CD4-positive, alpha-beta T cell treated with Interleukin-15 for 4 hours (primary cell): ENCODE measurements at regions not wholly inside any gene's neighbourhood (a gene's known extent, or its start where the extent isn't known, plus 50 kb on each side); places are given as distances from the start of the nearest gene placed in this dataset.

Experiments used
- DNase-seq: peaks from one replicate; pipeline ENCODE4 v3.0.0-alpha.2; 2020; ENCODE audit warnings: low spot score

DNA sequence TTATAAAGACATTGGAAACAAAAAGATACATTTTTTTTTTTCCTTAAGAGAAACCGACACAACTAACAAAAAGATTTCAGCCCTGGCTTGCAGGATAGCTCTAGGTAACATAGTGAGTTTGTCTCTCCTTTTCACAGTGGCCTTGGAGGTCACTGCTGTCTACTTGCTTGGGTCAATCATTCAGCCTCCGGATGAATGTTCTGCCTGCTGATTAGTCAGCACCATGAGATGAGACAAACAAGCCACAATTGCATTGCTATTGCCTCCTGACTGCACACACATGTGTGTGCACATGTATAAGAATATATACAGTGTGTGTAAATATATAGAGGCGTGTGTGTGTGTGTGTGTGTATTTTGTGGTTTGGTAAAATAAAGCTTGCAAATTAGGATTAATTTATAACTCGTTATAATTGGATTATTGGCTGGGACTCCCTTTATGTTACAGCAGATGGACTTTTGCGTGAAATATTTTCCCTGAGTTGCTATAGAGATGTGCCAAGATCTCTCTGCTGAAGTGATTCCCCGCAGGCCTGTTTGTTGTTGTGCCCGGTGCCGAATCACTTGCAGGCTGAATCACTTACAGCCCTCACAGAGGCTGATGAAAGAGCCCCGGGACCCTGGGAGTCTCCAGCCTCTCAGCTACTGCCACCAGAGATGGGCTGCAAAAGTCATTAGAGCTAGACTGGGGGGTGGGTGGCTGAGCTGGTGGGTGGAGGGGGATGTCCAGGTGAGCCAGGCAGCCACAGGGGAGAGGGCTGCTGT is 161.2 kb downstream of the FGF18 start:
- no peak for DNase-seq

- no peak for DNase-seq
Measured at GRCh38 chr5:171581781-171582180, 162.3 kb downstream of the FGF18 start.

- no peak for DNase-seq
Measured at GRCh38 chr5:171582849-171583248, 163.4 kb downstream of the FGF18 start.

DNA sequence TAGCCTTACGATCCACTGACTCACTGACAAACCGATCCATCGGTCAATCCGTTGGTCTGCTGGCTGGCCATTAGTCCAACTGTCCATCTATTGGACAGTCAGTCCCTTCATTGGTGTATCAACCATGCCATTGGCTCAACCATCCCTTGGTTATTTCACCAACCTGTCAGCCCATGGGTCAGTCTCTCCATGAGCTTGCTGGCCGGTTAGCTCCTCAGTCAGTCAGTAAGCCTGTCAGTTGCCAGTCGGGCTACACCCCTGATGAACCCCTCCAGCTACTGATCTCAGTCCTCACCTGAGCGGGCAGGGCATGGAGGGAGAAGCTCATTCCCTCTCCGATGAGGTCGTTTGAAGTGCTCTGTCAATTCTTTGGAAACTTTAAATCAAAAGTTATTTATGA is 166.5 kb downstream of the FGF18 start:
- no peak for DNase-seq

DNA sequence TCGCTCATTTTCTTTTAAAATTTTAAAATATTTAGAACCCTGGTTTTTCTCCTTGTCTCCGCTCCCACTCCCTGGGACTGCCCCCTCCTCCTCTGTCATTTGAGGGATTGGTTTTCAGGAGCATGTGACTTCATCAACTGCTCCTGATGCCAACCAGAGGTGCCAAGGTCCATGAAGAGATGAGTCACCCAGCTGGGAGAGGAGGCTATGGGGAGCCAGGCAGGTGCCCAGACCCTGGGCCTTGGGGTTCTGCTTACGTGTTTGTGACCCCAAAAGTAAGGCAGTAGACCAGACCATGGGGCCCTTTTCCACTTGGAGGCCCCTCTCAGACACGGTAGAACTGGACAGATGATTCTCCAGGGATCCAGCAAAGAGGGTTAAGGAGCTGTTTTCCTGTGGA is 167.0 kb downstream of the FGF18 start:
- no peak for DNase-seq

DNA sequence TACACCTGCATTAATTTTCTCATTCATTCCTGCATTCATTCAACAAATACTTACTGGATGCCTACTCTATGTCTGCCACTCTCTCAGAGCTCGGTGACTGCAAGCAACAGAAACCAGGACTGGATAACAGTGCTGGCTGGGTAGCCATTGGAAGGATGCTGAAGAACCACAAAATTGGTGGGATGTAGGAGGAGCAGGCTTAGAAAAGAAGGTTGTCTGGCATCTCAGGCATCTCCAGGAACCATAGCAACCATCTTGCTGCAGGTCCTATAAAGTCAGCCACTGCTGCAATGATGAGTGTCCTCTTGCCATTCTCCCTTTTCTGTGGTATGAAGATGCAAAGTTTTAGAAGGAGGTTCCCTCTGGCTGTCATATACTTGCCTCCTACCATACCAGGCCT is 168.6 kb downstream of the FGF18 start:
- DNase-seq, result no peak

- no peak for DNase-seq
Measured at GRCh38 chr5:171588790-171589189, 169.3 kb downstream of the FGF18 start.

- no peak for DNase-seq
Measured at GRCh38 chr5:171589461-171589860, 170.0 kb downstream of the FGF18 start.

GRCh38 chr5:171592076-171592475 is 172.6 kb downstream of the FGF18 start:
- DNase-seq, result no peak

GRCh38 chr5:171592736-171593135 is 173.3 kb downstream of the FGF18 start:
- DNase-seq, result no peak

DNA sequence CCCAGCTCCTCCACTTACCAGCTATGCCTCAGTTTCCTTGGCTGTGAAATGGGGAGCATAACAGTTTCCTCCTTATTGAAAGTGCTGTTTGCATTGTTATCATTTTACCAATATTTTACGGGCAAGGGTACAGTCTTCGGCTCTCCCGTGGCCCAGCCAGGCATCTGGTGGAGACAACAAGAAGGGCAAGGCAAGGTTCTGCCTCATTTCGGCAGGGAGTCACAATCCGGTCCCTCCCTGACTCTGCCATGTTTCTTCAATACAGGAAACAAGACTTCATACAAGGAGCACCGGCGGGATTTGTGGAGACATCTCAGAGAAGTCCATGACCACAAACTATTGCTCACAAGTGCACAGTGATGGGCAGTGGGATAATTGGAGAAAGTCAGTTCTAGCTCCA is 174.0 kb downstream of the FGF18 start:
- DNase-seq, result no peak

- DNase-seq, result no peak
Measured at GRCh38 chr5:171593976-171594375, 174.5 kb downstream of the FGF18 start.

DNA sequence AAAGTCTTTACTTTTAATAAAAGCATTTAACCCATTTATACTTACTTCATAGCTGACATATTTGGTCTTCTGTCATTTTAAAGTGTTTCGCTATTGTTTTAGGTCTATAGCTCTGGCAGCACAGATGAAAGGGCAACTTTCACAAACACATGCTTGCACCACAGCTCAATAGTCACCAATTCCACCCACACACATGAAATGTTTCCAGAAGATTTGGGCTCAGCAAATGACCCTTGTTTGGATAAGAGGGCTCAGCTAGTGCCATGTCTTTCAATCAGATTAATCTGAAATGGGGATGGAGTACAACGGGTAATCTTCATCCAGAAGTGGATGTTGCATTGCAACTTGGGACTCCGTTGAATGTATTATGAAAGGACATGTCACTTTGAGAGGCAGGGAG is 176.0 kb downstream of the FGF18 start:
- DNase-seq, result no peak

DNA sequence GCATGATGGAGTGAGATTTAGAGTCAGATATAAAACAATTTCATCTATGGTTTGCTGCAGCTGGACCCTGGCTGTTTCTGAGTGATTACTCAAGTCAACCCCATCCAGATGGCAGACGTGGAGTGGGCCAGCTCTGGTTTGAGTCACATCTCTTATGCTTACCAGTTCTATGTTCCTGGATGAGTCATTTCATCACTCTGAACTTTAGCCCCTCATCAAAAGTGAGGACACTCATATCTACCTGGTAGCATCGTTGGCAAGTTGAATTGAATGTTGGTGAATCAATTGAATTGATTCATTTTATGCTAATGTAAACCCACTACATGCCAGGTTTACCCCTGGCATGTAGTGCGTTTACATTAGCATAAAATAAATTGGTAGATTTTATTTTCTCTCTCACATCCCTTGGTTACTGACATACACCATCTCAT is 176.4 kb downstream of the FGF18 start:
- DNase-seq, result no peak

DNA sequence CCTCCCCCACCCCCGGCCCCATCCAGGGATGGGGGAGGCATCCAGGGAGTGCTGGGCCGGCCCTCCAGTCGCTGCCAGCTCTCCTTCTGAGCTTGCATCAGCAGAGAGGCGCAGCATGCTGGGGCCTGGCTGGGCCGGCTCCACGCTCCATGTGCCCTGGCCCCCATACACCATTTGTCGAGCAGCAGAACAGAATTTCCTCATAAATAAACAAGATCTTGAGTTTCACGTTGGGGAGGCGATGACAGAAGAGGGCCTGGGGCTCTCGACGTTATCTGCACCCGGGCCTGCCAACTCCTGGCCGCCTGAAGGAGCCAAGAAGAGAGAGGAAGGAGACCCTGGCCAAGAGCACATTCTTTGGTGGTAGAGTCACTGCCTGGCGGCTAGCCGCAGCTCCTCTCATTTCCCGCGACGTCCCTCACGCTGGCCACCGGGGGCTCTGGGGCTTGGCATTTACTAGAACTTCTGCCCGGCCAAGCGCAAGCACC is 177.0 kb downstream of the FGF18 start:
- no peak for DNase-seq

DNA sequence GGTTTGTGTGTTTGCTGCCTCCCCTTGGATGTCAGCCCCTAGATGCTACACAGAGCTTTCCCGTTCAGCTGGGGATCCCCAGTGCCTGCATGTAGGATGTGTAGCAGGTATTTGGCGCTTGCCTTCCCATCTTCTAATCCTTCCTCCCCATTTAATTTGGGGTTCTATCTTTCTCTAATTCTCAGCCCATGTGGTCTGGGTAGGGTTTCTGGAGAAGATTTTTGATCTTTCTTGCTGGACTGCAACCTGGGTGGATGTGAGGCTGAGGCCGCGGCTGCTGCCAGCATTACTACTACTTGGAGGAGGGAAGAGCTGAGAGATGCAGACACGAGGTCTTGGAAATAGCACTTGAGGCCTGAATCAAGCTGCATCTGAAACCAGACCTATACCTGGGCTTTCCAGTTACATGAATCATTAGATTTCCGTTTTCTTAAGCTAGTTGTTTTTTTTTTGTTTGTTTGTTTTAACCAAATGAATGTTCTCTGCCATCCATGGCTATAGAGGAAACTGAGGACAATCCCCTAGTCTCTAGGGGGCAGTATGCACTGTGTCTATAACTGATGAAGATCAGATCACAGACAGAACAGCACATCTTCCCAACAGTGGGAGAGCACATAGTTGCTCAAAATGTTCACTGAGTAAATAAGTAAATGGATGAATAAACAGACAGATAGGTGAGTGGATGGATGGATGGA is 178.6 kb downstream of the FGF18 start:
- DNase-seq, result no peak

GRCh38 chr5:171598641-171599152 is 179.2 kb downstream of the FGF18 start:
- no peak for DNase-seq

GRCh38 chr5:171599411-171599810 is 180.0 kb downstream of the FGF18 start:
- no peak for DNase-seq

DNA sequence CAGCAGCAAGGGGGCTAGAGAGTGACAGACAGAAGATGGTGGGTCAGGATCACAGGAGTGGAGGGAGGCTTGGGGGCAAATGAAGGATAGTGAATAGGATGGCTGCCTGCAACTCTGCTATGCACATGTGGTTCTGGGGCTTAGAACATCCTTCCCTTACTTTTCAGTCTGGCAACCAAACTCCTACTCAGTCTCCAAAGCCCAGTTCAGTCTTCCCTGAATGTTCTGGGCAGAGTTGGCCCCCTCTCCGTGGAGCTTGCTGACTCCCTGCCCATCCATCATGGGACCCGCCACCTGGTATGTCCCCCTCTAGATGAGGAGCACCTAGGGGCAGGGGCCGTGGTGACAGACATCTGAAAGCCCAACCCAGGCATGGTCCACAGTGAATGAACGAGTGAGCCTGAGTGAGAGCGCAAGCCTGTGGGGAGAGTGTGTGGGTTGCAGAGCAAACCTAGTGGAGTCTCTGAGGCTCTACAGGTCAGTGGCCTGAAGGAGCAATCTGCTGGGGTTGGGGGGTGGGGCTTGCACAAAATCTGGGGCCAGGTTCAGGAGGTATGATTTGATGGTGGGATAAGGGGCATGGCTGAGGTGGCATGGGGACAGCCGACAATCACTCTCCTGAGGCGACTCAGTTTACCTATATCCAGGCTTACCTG is 180.6 kb downstream of the FGF18 start:
- DNase-seq, result no peak

DNA sequence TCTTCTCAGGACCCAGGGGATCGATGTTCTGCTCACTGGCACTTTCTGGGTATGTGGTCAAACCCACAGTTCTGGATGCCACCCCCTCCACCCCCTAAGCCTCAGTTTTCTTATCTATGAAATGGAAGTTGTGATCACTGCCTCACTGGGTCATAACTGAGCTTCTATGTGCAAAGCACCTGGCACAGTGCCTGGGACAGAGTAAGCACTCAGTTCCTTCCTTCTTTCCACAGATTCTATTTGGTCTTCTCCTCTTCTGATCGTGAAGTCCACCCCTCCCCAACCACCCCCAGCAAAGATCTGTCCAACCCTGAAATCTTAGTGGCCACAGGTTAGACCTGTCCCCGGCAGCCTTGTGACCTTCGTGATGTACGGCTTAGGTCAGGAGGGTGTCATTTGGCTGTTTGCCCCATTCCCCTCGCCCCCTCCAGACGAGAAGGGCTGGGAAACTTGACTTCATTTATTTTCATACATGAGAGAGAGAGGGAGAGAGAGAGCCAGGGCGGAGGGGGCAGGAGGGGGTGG is 181.4 kb downstream of the FGF18 start:
- no peak for DNase-seq

DNA sequence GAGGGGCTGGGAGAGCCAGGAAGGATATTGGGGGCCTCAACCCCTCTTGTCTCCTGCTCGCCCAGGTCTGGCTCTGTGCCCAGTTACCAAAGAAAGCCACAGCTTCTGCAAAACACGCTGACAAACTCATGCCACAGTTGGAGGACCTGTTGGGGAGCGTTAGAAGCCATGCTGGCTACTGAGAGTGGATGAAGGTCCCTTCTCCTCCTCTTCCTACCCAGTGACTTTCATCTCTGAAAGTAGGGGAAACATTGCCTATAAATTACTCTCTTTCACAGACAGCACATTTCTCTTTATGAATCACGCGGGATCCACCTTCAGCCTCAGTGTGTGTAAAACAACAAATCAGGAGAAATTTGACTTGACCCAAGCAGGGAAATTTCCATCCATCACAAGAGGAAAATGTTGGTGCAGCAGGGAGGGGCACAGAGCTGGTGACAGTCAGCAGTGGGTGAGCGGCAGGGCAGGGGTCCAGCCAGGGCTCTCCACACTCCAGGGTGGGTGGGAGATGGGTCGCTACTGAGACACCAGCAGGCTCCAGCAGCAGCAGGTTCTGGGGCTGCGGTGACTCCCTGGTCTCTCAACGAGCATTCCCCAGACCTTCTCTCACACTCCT is 181.9 kb downstream of the FGF18 start:
- peak; percentile 7 for DNase-seq

DNA sequence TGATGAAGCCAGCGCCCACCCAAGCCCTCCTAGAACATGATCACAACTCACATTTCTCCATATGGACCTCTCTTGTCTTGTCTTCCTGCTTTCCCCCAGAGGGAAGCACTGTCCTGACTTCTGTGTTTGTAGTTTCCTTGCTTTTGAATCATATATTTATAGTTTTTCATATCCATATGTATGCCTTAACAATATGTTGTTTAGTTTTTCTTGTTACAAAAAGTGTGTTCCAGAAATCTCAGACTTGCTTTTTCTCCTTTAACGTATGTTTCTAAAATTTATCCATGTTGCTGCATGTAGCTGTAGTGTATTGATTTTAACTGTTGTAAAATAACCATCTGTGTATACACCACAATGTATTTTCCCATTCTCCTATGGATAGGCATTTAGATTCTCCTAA is 182.0 kb upstream of the SMIM23 start:
- no peak for DNase-seq
